Prostate gland (tissue), 2 donors: ENCODE measurements at regions not wholly inside any gene's neighbourhood (a gene's known extent, or its start where the extent isn't known, plus 50 kb on each side); places are given as distances from the start of the nearest gene placed in this dataset.

Experiments used
- DNase-seq: peaks from one replicate; pipeline ENCODE4 v3.0.0-alpha.2; 2019; ENCODE audit warnings: low spot score
- H3K27ac ChIP-seq, 2 donors: fragments of 200-600 bp; sonication (generic); 2 replicates each; pipeline ENCODE4 v1.5.1; 2017 to 2019
- H3K27me3 ChIP-seq: fragments of 200-600 bp; sonication (generic); replicated peaks from 2 replicates; pipeline ENCODE4 v1.5.1; 2019; ENCODE audit not compliant: insufficient read depth
- H3K36me3 ChIP-seq, 2 donors: fragments of 200-600 bp; sonication (generic); 1 replicate in 1 of 2; 2 replicates in 1 of 2; pipeline versions ENCODE4 v1.5.1 to v1.8.1; 2017 to 2019
- H3K4me1 ChIP-seq: fragments of 200-600 bp; sonication (generic); replicated peaks from 2 replicates; pipeline ENCODE4 v1.5.1; 2019
- H3K4me3 ChIP-seq, 2 donors: fragments of 200-600 bp; sonication (generic); 2 replicates each; pipeline ENCODE4 v1.5.1; 2017 to 2019
- H3K9me3 ChIP-seq: fragments of 200-600 bp; sonication (generic); 2 replicates; pipeline ENCODE4 v1.5.1; 2017
- CTCF ChIP-seq, 4 experiments: fragments of 200-600 bp in 2 of 4; fragments of 450-650 bp in 2 of 4; sonication (generic) in 2 of 4; IDR thresholded peaks; 1 replicate in 3 of 4; 2 replicates in 1 of 4; pipeline ENCODE4 v1.5.1; 2016 to 2019; ENCODE audit warnings: antibody characterized with exemption in 4 of 4, mild to moderate bottlenecking in 2 of 4, moderate library complexity in 2 of 4
- POLR2A ChIP-seq: fragments of 450-650 bp; IDR thresholded peaks from one replicate; pipeline ENCODE4 v1.6.1; 2016; ENCODE audit warnings: antibody characterized with exemption, mild to moderate bottlenecking
- POLR2AphosphoS5 ChIP-seq: sonication (generic); formaldehyde crosslinking; IDR thresholded peaks from one replicate; pipeline ENCODE4 v1.6.1; 2017; ENCODE audit warnings: antibody characterized with exemption
- WGBS: methylation state at CpG from one replicate; pipeline ENCODE4 v1.1.5; 2018; 5-methylcytosine and 5-hydroxymethylcytosine counted together
- intact Hi-C: fragments of 100-400 bp; cut with DNase I; formaldehyde crosslinking; loops from one replicate; pipeline ENCODE4 v1.14.2; 2022

GRCh38 chr1:239807361-239807760 lies 284.3 kb upstream of the FMN2 start:
- intact Hi-C loops, result no loop called here
- H3K36me3 ChIP-seq, result no peaks in the 10 kb centered on the region
- DNase-seq, result no peak
- H3K27me3 ChIP-seq, result no peaks in the 10 kb centered on the region
- H3K4me1 ChIP-seq, result no peaks in the 10 kb centered on the region
- no peaks in the 10 kb centered on the region for H3K9me3 ChIP-seq
- no peak overlapping the region for H3K27ac ChIP-seq
- no peak overlapping the region for H3K4me3 ChIP-seq
- TF ChIP-seq POLR2A (no peak), POLR2AphosphoS5 (no peak), CTCF (IDR thresholded peaks at IDR 0.05) (no peak)

- intact Hi-C loops, result no loop called here
- Histone ChIP-seq H3K4me3 (no peak overlapping the region), H3K36me3 (no peaks in the 10 kb centered on the region), H3K4me1 (no peaks in the 10 kb centered on the region), H3K27ac (no peak overlapping the region), H3K9me3 (no peaks in the 10 kb centered on the region), H3K27me3 (no peaks in the 10 kb centered on the region)
- TF ChIP-seq CTCF (IDR thresholded peaks at IDR 0.05) (no peak), POLR2A (no peak), POLR2AphosphoS5 (no peak)
- WGBS, result 82% methylated on average over 8 of the region's 8 CpGs
- no peak for DNase-seq
Measured at GRCh38 chr1:239810061-239810481, 281.6 kb upstream of the FMN2 start.

GRCh38 chr1:239811211-239811885 lies 280.3 kb upstream of the FMN2 start:
- no peak overlapping the region for H3K4me3 ChIP-seq
- H3K36me3 ChIP-seq, result no peaks in the 10 kb centered on the region
- no peaks in the 10 kb centered on the region for H3K4me1 ChIP-seq
- TF ChIP-seq POLR2A (no peak), POLR2AphosphoS5 (no peak), CTCF (IDR thresholded peaks at IDR 0.05) (no peak)
- 53% methylated on average over 7 of the region's 7 CpGs for WGBS
- no peaks in the 10 kb centered on the region for H3K27me3 ChIP-seq
- no peaks in the 10 kb centered on the region for H3K9me3 ChIP-seq
- no peak overlapping the region for H3K27ac ChIP-seq
- DNase-seq, result no peak
- intact Hi-C loops, result no loop called here

GRCh38 chr1:239812580-239812979 lies 279.1 kb upstream of the FMN2 start:
- H3K4me3 ChIP-seq, result no peak overlapping the region
- TF ChIP-seq POLR2AphosphoS5 (no peak), CTCF (IDR thresholded peaks at IDR 0.05) (no peak), POLR2A (no peak)
- no peaks in the 10 kb centered on the region for H3K27me3 ChIP-seq
- 100% methylated on average over 1 of the region's 1 CpG for WGBS
- H3K27ac ChIP-seq, result no peak overlapping the region
- no peaks in the 10 kb centered on the region for H3K9me3 ChIP-seq
- no peaks in the 10 kb centered on the region for H3K4me1 ChIP-seq
- intact Hi-C loops, result no loop called here
- no peaks in the 10 kb centered on the region for H3K36me3 ChIP-seq
- no peak for DNase-seq

GRCh38 chr1:239814306-239814881 lies 277.3 kb upstream of the FMN2 start:
- 23% methylated on average over 8 of the region's 8 CpGs for WGBS
- TF ChIP-seq POLR2AphosphoS5 (no peak), CTCF (IDR thresholded peaks at IDR 0.05) (no peak), POLR2A (no peak)

More at GRCh38 chr1:239814306-239814881, 277.3 kb upstream of the FMN2 start:
- Histone ChIP-seq H3K4me1 (no peaks in the 10 kb centered on the region), H3K27me3 (no peaks in the 10 kb centered on the region), H3K27ac (no peak overlapping the region), H3K9me3 (no peaks in the 10 kb centered on the region), H3K4me3 (no peak overlapping the region), H3K36me3 (no peaks in the 10 kb centered on the region)
- intact Hi-C loops, result no loop called here
- DNase-seq, result no peak
